ENCODE measurements at regions not wholly inside any gene's neighbourhood (a gene's known extent, or its start where the extent isn't known, plus 50 kb on each side); places are given as distances from the start of the nearest gene placed in this dataset.

DNA sequence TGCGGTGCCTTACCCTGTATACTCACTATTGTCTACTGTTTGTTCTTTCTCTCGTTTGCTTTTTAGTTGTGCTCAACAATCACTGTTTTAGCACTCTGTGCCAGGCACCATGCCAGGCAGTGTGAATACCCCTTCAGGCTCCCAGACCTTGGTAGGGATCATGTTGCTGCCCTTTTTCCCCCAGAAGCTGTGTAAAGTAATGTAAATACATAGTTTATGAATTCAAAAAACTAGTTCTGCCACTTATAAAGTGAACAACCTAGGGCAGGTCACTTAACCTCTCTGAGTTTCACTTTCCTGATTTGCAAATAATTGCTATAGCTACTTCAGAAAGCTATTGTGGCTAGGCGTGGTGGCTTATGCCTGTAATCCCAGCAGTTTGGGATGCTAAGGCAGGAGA, 81.0 kb upstream of the CTSC start:
- peaks cover 77% of the 10 kb centered on the region for H3K4me1 Mint-ChIP-seq (ENCODE audit: low read depth)
- H3K9me3 Mint-ChIP-seq = no peaks in the 10 kb centered on the region
- peak overlapping the region; percentile 99 for H3K27ac Mint-ChIP-seq
- H3K27me3 Mint-ChIP-seq = no peaks in the 10 kb centered on the region
- H3K36me3 Mint-ChIP-seq (ENCODE audit: low read depth) = peaks cover 22% of the 10 kb centered on the region
- intact Hi-C loops (cut with micrococcal nuclease) = loop anchor here (2.0 kb wide), 1 partner anchor 16 kb away; no protein-coding TSS in a partner anchor
- no peak overlapping the region for H3K4me3 Mint-ChIP-seq

DNA sequence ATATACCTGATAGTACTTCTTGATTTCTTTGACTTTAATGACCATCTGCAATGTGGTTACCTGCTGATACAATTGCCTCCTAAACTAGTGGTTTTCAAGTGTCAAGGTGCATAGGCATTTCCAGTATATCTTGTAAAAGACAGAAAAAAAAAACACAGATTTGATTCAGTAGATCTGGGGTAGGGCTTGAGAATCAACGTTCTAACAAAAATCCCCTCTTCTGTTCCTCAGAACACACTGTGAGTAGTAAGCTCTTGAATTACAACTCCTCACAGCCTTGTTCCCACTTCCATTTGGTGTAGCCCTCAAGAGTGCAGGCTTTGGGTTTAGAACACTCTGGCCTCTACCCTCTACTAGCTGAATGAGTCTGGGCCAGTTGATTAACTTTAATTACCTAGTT, 78.0 kb upstream of the CTSC start:
- H3K9me3 Mint-ChIP-seq = no peaks in the 10 kb centered on the region
- no peaks in the 10 kb centered on the region for H3K27me3 Mint-ChIP-seq
- peaks cover 15% of the 10 kb centered on the region for H3K36me3 Mint-ChIP-seq (ENCODE audit: low read depth)
- H3K4me3 Mint-ChIP-seq = peak overlapping the region; percentile 71
- intact Hi-C loops (cut with micrococcal nuclease) = loop anchor here (2.0 kb wide), 1 partner anchor 61 kb away; no protein-coding TSS in a partner anchor
- H3K4me1 Mint-ChIP-seq (ENCODE audit: low read depth) = peaks cover 70% of the 10 kb centered on the region
- H3K27ac Mint-ChIP-seq = peak overlapping the region; percentile 99

DNA sequence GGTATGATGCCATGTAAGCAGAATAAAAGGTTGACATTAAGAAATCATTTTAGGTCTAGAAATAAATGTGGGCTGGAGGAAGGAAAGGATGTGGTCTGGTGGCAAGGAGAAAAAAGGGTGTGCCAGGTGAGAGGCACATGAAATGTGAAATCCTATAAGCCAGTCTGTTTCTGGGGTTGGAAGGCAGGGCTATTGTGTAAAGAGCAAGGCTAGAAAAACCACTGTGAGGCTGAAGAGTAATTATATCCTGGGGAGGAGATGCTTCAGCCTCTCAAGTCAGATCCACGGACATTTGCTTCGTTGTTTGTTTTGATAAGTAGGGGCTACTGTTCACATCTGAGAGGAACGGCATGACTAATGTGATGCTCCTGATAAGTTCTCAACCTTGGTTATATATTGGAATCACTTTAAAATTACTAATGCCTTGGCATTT, 77.5 kb upstream of the CTSC start:
- H3K9me3 Mint-ChIP-seq = no peaks in the 10 kb centered on the region
- peaks cover 70% of the 10 kb centered on the region for H3K4me1 Mint-ChIP-seq (ENCODE audit: low read depth)
- H3K27me3 Mint-ChIP-seq = no peaks in the 10 kb centered on the region
- H3K4me3 Mint-ChIP-seq = peak overlapping the region; percentile 71
- peaks cover 10% of the 10 kb centered on the region for H3K36me3 Mint-ChIP-seq (ENCODE audit: low read depth)
- intact Hi-C loops (cut with micrococcal nuclease) = loop anchor here (2.0 kb wide), 1 partner anchor 60 kb away; no protein-coding TSS in a partner anchor
- H3K27ac Mint-ChIP-seq = peak overlapping the region; percentile 99

DNA sequence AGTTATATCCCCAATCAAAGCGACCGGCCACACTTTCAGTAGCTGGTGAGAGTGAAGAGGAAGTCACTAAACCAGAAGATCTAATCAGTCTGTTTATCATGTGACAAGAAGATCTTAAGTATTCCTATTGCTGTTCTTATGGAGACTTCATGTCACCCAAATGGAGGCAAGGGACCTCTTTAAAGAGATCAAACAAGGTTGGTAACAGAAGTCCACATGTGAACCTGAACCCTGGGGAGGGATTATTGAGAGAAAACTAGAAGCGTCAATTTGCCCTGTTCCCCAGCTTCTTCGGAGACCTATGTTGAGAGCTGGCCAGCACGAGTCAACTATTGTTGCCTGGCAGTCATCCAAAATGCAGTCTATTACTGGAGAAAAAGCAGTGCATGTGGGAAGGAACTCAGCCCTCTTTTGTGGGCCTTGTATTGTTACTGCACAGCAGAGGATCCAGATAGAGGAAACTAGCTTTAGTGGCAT, 76.9 kb upstream of the CTSC start:
- Mint-ChIP-seq H3K9me3 (no peaks in the 10 kb centered on the region), H3K36me3 (ENCODE audit: low read depth) (peaks cover 6% of the 10 kb centered on the region), H3K27me3 (no peaks in the 10 kb centered on the region), H3K27ac (peak overlapping the region; percentile 99), H3K4me1 (ENCODE audit: low read depth) (peaks cover 65% of the 10 kb centered on the region), H3K4me3 (peak overlapping the region; percentile 71)
- intact Hi-C loops (cut with micrococcal nuclease) = loop anchor here (2.0 kb wide), 1 partner anchor 60 kb away; no protein-coding TSS in a partner anchor

DNA sequence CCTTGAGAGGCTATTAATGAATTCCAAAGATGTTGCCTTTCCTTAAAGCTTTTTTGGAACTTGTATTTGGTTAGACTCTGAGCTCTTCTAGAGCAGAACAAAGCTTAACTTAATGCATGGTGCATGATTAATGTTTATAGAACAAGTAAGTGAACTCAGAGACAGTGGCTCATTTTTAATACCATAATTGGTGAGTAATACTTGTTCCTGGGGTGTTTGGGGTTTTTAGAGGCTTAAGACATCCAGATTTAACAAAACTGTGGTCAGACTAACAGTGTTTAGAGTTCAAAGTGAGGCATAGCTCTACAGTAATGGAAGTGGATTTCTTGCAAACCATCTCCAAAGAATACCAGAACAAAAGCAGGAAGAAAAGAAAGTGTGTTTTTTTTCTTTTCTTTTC, 73.7 kb upstream of the CTSC start:
- no peaks in the 10 kb centered on the region for H3K9me3 Mint-ChIP-seq
- intact Hi-C loops (cut with micrococcal nuclease) = no loop called here
- H3K4me3 Mint-ChIP-seq = no peak overlapping the region
- H3K27ac Mint-ChIP-seq = no peak overlapping the region
- H3K4me1 Mint-ChIP-seq (ENCODE audit: low read depth) = peaks cover 46% of the 10 kb centered on the region
- no peaks in the 10 kb centered on the region for H3K36me3 Mint-ChIP-seq (ENCODE audit: low read depth)
- no peaks in the 10 kb centered on the region for H3K27me3 Mint-ChIP-seq

DNA sequence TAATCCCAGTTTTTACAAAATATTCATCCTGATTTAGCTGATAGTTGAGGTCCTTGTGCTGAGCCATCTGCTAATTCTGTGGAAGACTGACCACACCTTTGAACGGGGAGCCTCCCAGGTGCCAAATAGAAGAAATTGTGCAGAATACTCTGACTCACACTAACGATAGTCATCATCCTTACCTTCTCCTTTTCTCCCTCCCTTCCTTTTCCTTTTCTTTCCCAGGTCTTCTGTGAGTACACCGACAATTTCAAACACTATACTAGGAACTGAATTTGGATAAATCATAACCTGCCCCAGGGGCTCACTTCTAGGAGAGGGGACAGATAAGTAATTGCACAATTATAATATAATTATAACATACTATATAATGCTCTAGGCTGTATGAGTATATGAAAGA, 73.1 kb upstream of the CTSC start:
- no peaks in the 10 kb centered on the region for H3K27me3 Mint-ChIP-seq
- no peak overlapping the region for H3K27ac Mint-ChIP-seq
- H3K9me3 Mint-ChIP-seq = no peaks in the 10 kb centered on the region
- intact Hi-C loops (cut with micrococcal nuclease) = no loop called here
- peaks cover 44% of the 10 kb centered on the region for H3K4me1 Mint-ChIP-seq (ENCODE audit: low read depth)
- H3K4me3 Mint-ChIP-seq = no peak overlapping the region
- no peaks in the 10 kb centered on the region for H3K36me3 Mint-ChIP-seq (ENCODE audit: low read depth)

DNA sequence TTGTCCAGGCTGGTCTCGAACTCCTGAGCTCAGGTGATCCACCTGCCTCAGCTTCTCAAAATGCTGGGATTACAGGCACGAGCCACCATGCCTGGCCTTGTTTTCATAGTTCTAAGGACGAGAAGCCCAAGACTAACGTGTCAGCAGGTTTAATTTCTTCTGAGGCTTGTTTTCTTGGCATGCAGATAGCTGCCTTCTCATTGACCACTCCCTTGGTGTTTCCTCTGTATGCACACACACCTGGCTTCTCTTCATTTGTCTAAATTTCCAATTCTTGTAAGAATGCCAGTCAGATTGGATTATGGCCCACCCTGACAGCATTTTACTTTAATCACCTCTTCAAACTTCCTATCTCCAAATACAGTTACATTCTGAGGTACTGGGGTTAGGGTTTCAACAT, 72.5 kb upstream of the CTSC start:
- Mint-ChIP-seq H3K4me1 (ENCODE audit: low read depth) (peaks cover 44% of the 10 kb centered on the region), H3K27ac (no peak overlapping the region), H3K36me3 (ENCODE audit: low read depth) (no peaks in the 10 kb centered on the region), H3K27me3 (no peaks in the 10 kb centered on the region), H3K4me3 (no peak overlapping the region), H3K9me3 (no peaks in the 10 kb centered on the region)
- intact Hi-C loops (cut with micrococcal nuclease) = no loop called here

DNA sequence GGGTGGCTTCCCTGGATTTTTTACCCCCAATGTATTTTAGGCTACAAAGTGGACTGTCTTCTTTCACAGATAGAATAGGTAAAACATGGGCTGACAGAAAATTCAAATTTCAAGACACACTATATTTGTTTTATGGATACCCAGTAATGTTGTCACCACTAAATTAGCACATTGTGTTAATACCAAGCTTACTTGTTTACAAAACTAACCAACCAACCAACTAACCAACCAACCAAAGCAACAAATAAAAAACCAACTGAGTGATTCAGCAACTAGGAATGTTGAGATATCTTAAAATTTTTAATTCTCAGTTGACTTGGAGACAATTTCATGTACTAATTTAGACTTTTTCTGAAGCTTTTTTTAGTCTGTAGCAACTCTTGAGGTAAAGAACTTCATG, 69.3 kb upstream of the CTSC start:
- Mint-ChIP-seq H3K27ac (no peak overlapping the region), H3K4me3 (no peak overlapping the region), H3K4me1 (ENCODE audit: low read depth) (peaks cover 52% of the 10 kb centered on the region), H3K9me3 (no peaks in the 10 kb centered on the region), H3K27me3 (no peaks in the 10 kb centered on the region), H3K36me3 (ENCODE audit: low read depth) (no peaks in the 10 kb centered on the region)
- intact Hi-C loops (cut with micrococcal nuclease) = no loop called here

DNA sequence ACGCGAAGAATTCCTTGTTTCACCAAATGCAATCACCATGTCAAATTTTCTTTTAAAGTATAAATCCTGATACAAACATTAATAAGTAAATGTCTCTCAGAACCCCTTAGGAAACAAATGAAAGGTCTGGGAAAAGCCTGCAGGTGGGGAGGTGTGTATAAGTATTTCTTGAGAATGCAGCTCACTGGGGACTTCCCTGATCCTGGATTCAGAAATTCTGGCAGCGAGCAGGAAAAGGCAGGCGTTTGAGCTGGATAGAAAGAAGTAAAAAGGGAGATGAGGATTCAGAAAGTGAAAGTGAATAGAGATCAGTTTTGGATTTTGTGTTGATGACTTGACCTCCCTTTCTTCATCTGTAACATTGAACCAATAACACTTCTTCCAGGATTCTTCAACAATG, 68.3 kb upstream of the CTSC start:
- no peaks in the 10 kb centered on the region for H3K36me3 Mint-ChIP-seq (ENCODE audit: low read depth)
- H3K4me3 Mint-ChIP-seq = no peak overlapping the region
- H3K9me3 Mint-ChIP-seq = no peaks in the 10 kb centered on the region
- peaks cover 46% of the 10 kb centered on the region for H3K4me1 Mint-ChIP-seq (ENCODE audit: low read depth)
- H3K27ac Mint-ChIP-seq = no peak overlapping the region
- intact Hi-C loops (cut with micrococcal nuclease) = no loop called here
- no peaks in the 10 kb centered on the region for H3K27me3 Mint-ChIP-seq

DNA sequence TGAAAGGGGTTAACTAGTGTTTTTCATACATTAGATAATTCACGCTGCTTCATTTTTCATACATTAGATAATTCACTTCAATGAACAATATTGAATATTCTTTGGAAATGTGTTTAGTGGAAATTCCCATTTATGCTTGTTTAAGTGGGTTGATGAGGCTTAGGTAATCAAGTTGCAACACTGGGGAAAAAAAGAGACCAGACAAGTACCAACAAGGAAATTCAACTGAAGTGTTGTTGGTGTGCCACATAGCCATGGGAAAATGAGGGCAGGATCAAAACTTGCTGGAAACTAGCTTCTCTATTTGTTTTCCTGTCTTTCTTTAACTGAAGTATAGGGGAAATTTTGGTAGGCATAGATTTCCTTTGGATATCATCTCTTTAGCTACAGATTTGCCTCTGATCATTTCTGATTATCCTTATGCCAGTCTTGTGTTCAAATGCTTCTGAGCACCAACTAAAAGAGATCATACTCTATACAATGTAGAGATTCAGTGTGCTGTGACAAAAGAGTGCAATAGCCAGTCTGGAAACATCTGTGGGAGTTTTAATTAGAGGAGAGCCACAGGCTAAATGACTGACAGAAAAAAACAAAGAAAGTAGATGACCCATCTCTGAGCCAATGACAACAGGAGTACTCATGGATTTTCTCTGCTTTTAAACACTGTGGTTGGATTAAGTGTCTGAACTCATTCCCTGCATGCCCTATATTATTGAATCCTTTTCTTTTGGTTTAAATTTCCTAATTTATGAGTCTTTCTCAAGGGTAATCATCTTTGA, 67.6 kb upstream of the CTSC start:
- intact Hi-C loops (cut with micrococcal nuclease) = loop anchor here (5.0 kb wide), 1 partner anchor 48 kb away; no protein-coding TSS in a partner anchor
- Mint-ChIP-seq H3K27me3 (no peaks in the 10 kb centered on the region), H3K36me3 (ENCODE audit: low read depth) (no peaks in the 10 kb centered on the region), H3K9me3 (no peaks in the 10 kb centered on the region), H3K4me3 (no peak overlapping the region), H3K27ac (no peak overlapping the region), H3K4me1 (ENCODE audit: low read depth) (peaks cover 38% of the 10 kb centered on the region)

DNA sequence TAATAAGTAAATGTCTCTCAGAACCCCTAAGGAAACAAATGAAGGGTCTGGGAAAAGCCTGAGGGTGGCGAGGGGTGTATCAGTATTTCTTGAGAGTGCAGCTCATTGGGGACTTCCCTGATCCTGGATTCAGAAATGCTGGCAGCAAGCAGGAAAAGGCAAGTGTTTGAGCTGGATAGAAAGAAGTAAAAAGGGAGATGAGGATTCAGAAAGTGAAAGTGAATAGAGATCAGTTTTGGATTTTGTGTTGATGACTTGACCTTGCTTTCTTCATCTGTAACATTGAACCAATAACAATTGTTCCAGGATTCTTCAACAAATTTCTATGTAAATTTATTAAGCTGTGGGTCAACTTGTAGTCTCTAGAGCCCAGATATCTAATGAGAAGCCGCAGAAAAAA, 66.9 kb upstream of the CTSC start:
- Mint-ChIP-seq H3K36me3 (ENCODE audit: low read depth) (no peaks in the 10 kb centered on the region), H3K27ac (no peak overlapping the region), H3K4me1 (ENCODE audit: low read depth) (peaks cover 36% of the 10 kb centered on the region), H3K4me3 (no peak overlapping the region), H3K9me3 (no peaks in the 10 kb centered on the region), H3K27me3 (no peaks in the 10 kb centered on the region)
- intact Hi-C loops (cut with micrococcal nuclease) = loop anchor here (5.0 kb wide), 1 partner anchor 47 kb away; no protein-coding TSS in a partner anchor

DNA sequence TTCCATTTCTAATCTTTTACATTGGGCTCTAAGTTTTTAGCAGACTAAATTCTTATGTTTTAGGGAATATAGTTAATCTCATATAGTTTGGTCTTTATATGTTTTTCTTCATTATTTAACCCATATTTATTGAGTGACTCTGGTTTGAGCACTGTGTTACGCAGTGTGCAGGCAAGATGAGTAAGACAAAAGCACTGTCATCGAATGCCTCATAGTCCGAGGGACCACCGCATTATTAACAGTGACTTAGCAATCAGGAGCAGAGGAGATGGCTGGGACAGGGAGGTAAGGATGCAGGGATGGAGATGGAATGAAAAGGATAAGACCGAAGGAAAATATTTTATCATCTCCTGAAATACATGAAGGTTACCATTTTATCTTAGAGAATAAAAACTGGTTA, 65.2 kb upstream of the CTSC start:
- peak overlapping the region; percentile 83 for H3K27ac Mint-ChIP-seq
- H3K27me3 Mint-ChIP-seq = no peaks in the 10 kb centered on the region
- H3K9me3 Mint-ChIP-seq = no peaks in the 10 kb centered on the region
- peaks cover 40% of the 10 kb centered on the region for H3K4me1 Mint-ChIP-seq (ENCODE audit: low read depth)
- no peaks in the 10 kb centered on the region for H3K36me3 Mint-ChIP-seq (ENCODE audit: low read depth)
- intact Hi-C loops (cut with micrococcal nuclease) = loop anchor here (2.0 to 5.0 kb wide), 2 partner anchors 16 to 45 kb away; no protein-coding TSS in a partner anchor
- H3K4me3 Mint-ChIP-seq = no peak overlapping the region

DNA sequence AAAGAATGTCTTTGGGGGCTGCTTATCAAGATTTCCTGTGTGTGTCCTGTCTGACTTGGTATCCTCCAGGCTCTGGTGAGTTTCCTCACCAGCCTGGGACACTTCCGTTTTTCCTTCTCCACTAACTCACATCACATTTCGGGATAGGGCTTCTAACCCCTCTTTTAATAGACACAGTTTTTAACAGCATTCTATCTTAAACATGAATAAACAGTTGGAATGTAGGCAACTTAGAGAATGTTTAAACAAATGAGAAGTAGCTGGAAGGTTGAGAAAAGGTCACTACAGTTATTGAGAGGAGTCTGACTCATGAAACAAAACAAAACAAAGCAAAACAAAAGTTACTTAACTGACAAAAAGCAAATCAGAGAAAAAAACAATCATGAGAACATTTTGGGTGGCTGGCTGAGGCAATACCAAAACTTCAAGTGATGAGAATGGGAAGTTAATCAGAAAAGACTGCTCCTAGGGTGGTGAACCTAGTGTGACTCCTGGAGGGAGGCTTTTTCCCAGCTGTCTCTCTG, 64.7 kb upstream of the CTSC start:
- Mint-ChIP-seq H3K27me3 (no peaks in the 10 kb centered on the region), H3K4me1 (ENCODE audit: low read depth) (peaks cover 40% of the 10 kb centered on the region), H3K27ac (peak overlapping the region; percentile 83), H3K4me3 (peak overlapping the region; percentile 39), H3K9me3 (no peaks in the 10 kb centered on the region), H3K36me3 (ENCODE audit: low read depth) (no peaks in the 10 kb centered on the region)
- intact Hi-C loops (cut with micrococcal nuclease) = loop anchor here (2.0 to 5.0 kb wide), 2 partner anchors 17 to 45 kb away; no protein-coding TSS in a partner anchor

DNA sequence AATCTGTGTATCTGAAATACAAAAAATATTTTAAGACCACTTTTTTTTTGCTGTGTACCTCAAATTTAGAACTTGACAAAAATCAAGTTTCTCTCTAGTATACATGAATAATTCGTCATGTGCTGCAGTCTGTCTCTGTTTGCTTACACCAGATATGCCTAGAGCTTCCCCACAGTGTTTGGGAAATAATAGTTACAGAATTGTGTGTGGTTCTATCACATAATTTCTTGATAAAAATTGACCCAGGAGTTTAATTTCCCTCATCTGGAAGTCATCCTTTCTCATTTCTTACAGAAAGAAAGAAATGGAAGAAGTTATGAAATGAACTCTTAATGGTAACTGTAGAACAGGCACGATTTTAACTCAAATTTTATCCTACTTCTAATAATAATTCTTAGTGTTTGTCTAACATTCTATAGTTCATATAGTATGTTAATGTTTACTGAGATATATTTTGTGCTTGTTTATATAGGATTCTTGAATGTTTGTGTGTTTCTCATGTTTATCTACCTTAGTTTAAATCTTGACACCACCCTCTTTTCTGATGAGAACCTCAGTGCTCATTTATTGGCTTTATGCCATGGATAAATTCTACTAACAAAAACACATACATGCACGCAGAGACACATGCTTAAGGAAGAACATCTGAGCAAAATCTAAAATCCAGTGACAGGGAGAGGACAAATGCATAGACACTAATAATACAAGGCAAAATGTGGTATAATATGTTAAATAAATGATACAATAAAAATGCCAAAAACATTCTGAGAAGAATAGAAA, 61.4 kb upstream of the CTSC start:
- no peak overlapping the region for H3K4me3 Mint-ChIP-seq
- no peaks in the 10 kb centered on the region for H3K9me3 Mint-ChIP-seq
- H3K27ac Mint-ChIP-seq = no peak overlapping the region
- H3K27me3 Mint-ChIP-seq = no peaks in the 10 kb centered on the region
- H3K36me3 Mint-ChIP-seq (ENCODE audit: low read depth) = no peaks in the 10 kb centered on the region
- H3K4me1 Mint-ChIP-seq (ENCODE audit: low read depth) = peaks cover 22% of the 10 kb centered on the region
- intact Hi-C loops (cut with micrococcal nuclease) = no loop called here
